ENCODE measurements at regions not wholly inside any gene's neighbourhood (a gene's known extent, or its start where the extent isn't known, plus 50 kb on each side); places are given as distances from the start of the nearest gene placed in this dataset.

DNA sequence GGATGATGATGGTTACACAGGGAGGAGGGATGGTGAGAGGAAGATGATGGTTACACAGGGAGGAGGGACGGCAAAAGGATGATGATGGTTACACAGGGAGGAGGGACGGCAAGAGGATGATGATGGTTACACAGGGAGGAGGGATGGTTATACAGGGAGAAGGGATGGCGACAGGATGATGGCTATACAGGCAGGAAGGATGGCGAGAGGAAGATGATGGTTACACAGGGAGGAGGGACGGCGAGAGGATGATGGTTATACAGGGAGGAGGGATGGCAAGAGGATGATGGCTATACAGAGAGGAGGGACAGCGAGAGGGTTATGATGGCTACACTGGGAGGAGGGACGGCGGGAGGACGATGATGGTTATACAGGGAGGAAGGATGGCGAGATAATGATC, 64.1 kb upstream of the FCN1 start:
- no peaks in the 10 kb centered on the region for H3K79me2 ChIP-seq (ENCODE audit: insufficient read depth)
- H2AFZ ChIP-seq (ENCODE audit: low read depth) = no peak overlapping the region
- H3K9ac ChIP-seq = no peak overlapping the region
- 61% methylated on average over 11 of the region's 11 CpGs for WGBS (ENCODE audit: low lambda C conversion rate)
- no peaks in the 10 kb centered on the region for H3K9me3 ChIP-seq
- no peaks in the 10 kb centered on the region for H3F3A ChIP-seq (replicated peaks; ENCODE audit: insufficient read depth)
- no peaks in the 10 kb centered on the region for H3K36me3 ChIP-seq (replicated peaks in 1 of 2; ENCODE audit: control insufficient read depth in 1 of 2, insufficient read depth in 2 of 2, low read length in 1 of 2)
- H3K4me1 ChIP-seq (ENCODE audit: control insufficient read depth in 1 of 2, insufficient read depth in 2 of 2, low read depth in 1 of 2, low read length in 1 of 2) = peaks cover 0 to 5% of the 10 kb centered on the region in 2 experiments; a peak in 1 of 4 replicates
- no peaks in the 10 kb centered on the region for H4K20me1 ChIP-seq (ENCODE audit: insufficient read depth)
- no peaks in the 10 kb centered on the region for H3K27me3 ChIP-seq (ENCODE audit: insufficient read depth)
- H3K9me2 ChIP-seq = no peaks in the 10 kb centered on the region
- DNase-seq = no peak
- no peak for TF ChIP-seq TEAD4 (IDR thresholded peaks at IDR 0.05; ENCODE audit: borderline replicate concordance, insufficient read depth)
- TF ChIP-seq, protein P1, sequence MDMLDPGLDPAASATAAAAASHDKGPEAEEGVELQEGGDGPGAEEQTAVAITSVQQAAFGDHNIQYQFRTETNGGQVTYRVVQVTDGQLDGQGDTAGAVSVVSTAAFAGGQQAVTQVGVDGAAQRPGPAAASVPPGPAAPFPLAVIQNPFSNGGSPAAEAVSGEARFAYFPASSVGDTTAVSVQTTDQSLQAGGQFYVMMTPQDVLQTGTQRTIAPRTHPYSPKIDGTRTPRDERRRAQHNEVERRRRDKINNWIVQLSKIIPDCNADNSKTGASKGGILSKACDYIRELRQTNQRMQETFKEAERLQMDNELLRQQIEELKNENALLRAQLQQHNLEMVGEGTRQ (IDR thresholded peaks at IDR 0.05; ENCODE audit: borderline replicate concordance, low read depth, low read length) = no peak
- TF ChIP-seq NFIC (IDR thresholded peaks at IDR 0.05; ENCODE audit: borderline replicate concordance) = no peak
- TF ChIP-seq, protein P2, sequence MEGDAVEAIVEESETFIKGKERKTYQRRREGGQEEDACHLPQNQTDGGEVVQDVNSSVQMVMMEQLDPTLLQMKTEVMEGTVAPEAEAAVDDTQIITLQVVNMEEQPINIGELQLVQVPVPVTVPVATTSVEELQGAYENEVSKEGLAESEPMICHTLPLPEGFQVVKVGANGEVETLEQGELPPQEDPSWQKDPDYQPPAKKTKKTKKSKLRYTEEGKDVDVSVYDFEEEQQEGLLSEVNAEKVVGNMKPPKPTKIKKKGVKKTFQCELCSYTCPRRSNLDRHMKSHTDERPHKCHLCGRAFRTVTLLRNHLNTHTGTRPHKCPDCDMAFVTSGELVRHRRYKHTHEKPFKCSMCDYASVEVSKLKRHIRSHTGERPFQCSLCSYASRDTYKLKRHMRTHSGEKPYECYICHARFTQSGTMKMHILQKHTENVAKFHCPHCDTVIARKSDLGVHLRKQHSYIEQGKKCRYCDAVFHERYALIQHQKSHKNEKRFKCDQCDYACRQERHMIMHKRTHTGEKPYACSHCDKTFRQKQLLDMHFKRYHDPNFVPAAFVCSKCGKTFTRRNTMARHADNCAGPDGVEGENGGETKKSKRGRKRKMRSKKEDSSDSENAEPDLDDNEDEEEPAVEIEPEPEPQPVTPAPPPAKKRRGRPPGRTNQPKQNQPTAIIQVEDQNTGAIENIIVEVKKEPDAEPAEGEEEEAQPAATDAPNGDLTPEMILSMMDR (IDR thresholded peaks at IDR 0.05) = no peak
- no peak for TF ChIP-seq RCOR1 (IDR thresholded peaks at IDR 0.05; ENCODE audit: low read length)
- TF ChIP-seq EP300 (IDR thresholded peaks at IDR 0.05; ENCODE audit: borderline replicate concordance in 1 of 2, low read depth in 1 of 2, low read length in 1 of 2) = no peak
- no peak for TF ChIP-seq ELF1 (IDR thresholded peaks at IDR 0.05)
- TF ChIP-seq GATA2 (CRISPR knock-in tag; IDR thresholded peaks at IDR 0.05) = no peak
- no peak overlapping the region for H3K4me2 ChIP-seq
- CTCF ChIA-PET = no interaction called here
- H3K27ac ChIP-seq (ENCODE audit: low read depth in 2 of 2, low read length in 1 of 2) = no peak overlapping the region
- H3K4me3 ChIP-seq (ENCODE audit: low read depth in 2 of 2, low read length in 1 of 2) = no peak overlapping the region
- POLR2A ChIA-PET = no interaction called here

DNA sequence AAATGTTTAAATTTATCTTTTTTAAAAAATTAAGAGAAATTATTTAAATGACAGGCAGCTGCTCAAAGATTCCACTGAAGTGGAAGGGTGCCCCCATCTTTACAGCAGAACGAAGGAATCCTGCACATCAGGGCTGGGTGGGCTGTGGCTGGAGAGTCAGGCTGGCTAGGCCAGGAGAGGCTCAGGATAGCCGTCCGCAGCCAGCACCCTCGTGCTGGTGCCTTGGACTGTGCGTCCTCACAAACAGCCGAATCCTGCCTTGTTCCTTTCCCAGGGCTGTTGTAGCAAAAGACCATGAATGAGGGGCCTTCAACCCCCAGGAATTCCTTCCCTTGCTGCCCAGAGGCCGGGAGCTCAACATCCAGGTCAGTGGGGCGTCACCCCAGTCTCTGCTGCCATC, 64.6 kb upstream of the FCN1 start:
- ChIA-PET POLR2A (no interaction called here), CTCF (no interaction called here)
- Histone ChIP-seq H3K9me3 (no peaks in the 10 kb centered on the region), H3K4me2 (no peak overlapping the region), H4K20me1 (ENCODE audit: insufficient read depth) (no peaks in the 10 kb centered on the region), H3K4me1 (ENCODE audit: control insufficient read depth in 1 of 2, insufficient read depth in 2 of 2, low read depth in 1 of 2, low read length in 1 of 2) (peaks cover 0 to 5% of the 10 kb centered on the region in 2 experiments; a peak in 1 of 4 replicates), H3K9me2 (no peaks in the 10 kb centered on the region), H2AFZ (ENCODE audit: low read depth) (no peak overlapping the region), H3K4me3 (ENCODE audit: low read depth in 2 of 2, low read length in 1 of 2) (no peak overlapping the region), H3K79me2 (ENCODE audit: insufficient read depth) (no peaks in the 10 kb centered on the region), H3K36me3 (replicated peaks in 1 of 2; ENCODE audit: control insufficient read depth in 1 of 2, insufficient read depth in 2 of 2, low read length in 1 of 2) (no peaks in the 10 kb centered on the region), H3K9ac (no peak overlapping the region), H3F3A (replicated peaks; ENCODE audit: insufficient read depth) (no peaks in the 10 kb centered on the region), H3K27me3 (ENCODE audit: insufficient read depth) (no peaks in the 10 kb centered on the region), H3K27ac (ENCODE audit: low read depth in 2 of 2, low read length in 1 of 2) (no peak overlapping the region)
- 51% methylated on average over 5 of the region's 8 CpGs for whole genome bisulfite sequencing (ENCODE audit: low lambda C conversion rate)
- no peak for TF ChIP-seq FOXM1 (IDR thresholded peaks at IDR 0.05; ENCODE audit: low read depth)
- no peak for TF ChIP-seq RFX5 (IDR thresholded peaks at IDR 0.05; ENCODE audit: low read length)
- TF ChIP-seq SMC3 (IDR thresholded peaks at IDR 0.05; ENCODE audit: low read depth, low read length) = no peak
- TF ChIP-seq MEF2A (IDR thresholded peaks at IDR 0.05; ENCODE audit: borderline replicate concordance, low read depth) = no peak
- TF ChIP-seq YY1 (IDR thresholded peaks at IDR 0.05; ENCODE audit: low read depth) = no peak
- no peak for TF ChIP-seq ELF1 (IDR thresholded peaks at IDR 0.05)
- no peak for TF ChIP-seq TAF1 (IDR thresholded peaks at IDR 0.05; ENCODE audit: borderline replicate concordance, low read depth, low read length)
- DNase-seq = no peak
